Dendritic cell treated with granulocyte-macrophage colony-stimulating factor and Interleukin-4, amounts not matched to agents 40 ng/mL and 50 ng/mL, for 4 days (primary cell): ENCODE measurements at regions not wholly inside any gene's neighbourhood (a gene's known extent, or its start where the extent isn't known, plus 50 kb on each side); places are given as distances from the start of the nearest gene placed in this dataset.
"Not testable (repeated sequence)": the region's sequence is repeated elsewhere in the genome, so short reads cannot be mapped to it uniquely, and the experiment has no call there.

Experiments
- H3K27ac Mint-ChIP-seq: one replicate; pipeline ENCODE4 v1.8.0; 2022; ENCODE audit warnings: mild to moderate bottlenecking, mixed read lengths
- H3K27me3 Mint-ChIP-seq: one replicate; pipeline ENCODE4 v1.8.0; 2022; ENCODE audit warnings: mild to moderate bottlenecking, mixed read lengths
- H3K36me3 Mint-ChIP-seq: one replicate; pipeline ENCODE4 v1.8.0; 2022; ENCODE audit warnings: low read depth, mixed read lengths
- H3K4me1 Mint-ChIP-seq: one replicate; pipeline ENCODE4 v1.8.0; 2022; ENCODE audit warnings: low read depth, mixed read lengths
- H3K4me3 Mint-ChIP-seq: one replicate; pipeline ENCODE4 v1.8.0; 2022; ENCODE audit warnings: mild to moderate bottlenecking, moderate library complexity, mixed read lengths
- H3K9me3 Mint-ChIP-seq: one replicate; pipeline ENCODE4 v1.8.0; 2022; ENCODE audit warnings: mixed read lengths
- intact Hi-C: fragments of 100-400 bp; cut with micrococcal nuclease; formaldehyde crosslinking; loops from one replicate; pipeline ENCODE4 v1.15.0; 2022

- H3K36me3 Mint-ChIP-seq, result no peaks in the 10 kb centered on the region
- intact Hi-C loops, result no loop called here
- H3K4me1 Mint-ChIP-seq, result no peaks in the 10 kb centered on the region
- no peak overlapping the region for H3K27ac Mint-ChIP-seq
- no peaks in the 10 kb centered on the region for H3K27me3 Mint-ChIP-seq
- no peak overlapping the region for H3K4me3 Mint-ChIP-seq
- H3K9me3 Mint-ChIP-seq, result peaks cover 96% of the 10 kb centered on the region
Observed at GRCh38 chr19:56978023-56978565, 137.6 kb upstream of the PEG3 start.

- peaks cover 94% of the 10 kb centered on the region for H3K9me3 Mint-ChIP-seq
- H3K4me3 Mint-ChIP-seq, H3K27ac Mint-ChIP-seq, H3K4me1 Mint-ChIP-seq, H3K27me3 Mint-ChIP-seq, H3K36me3 Mint-ChIP-seq, intact Hi-C loops: not testable (repeated sequence)
Observed at GRCh38 chr19:56980326-56980725, 139.5 kb upstream of the USP29 start.

- Mint-ChIP-seq H3K36me3 (no peaks in the 10 kb centered on the region), H3K27me3 (no peaks in the 10 kb centered on the region), H3K9me3 (peaks cover 95% of the 10 kb centered on the region), H3K4me1 (no peaks in the 10 kb centered on the region), H3K27ac (no peak overlapping the region), H3K4me3 (no peak overlapping the region)
- intact Hi-C loops, result no loop called here
Observed at GRCh38 chr19:56980906-56981305, 138.9 kb upstream of the USP29 start.

GRCh38 chr19:56981440-56981839 is 138.3 kb upstream of the USP29 start:
- H3K4me3 Mint-ChIP-seq, H3K36me3 Mint-ChIP-seq, H3K27me3 Mint-ChIP-seq, H3K4me1 Mint-ChIP-seq, H3K27ac Mint-ChIP-seq, intact Hi-C loops: not testable (repeated sequence)
- peaks cover 95% of the 10 kb centered on the region for H3K9me3 Mint-ChIP-seq

GRCh38 chr19:56983171-56983570 is 136.6 kb upstream of the USP29 start:
- Mint-ChIP-seq H3K27ac (no peak overlapping the region), H3K4me1 (no peaks in the 10 kb centered on the region), H3K9me3 (peaks cover 95% of the 10 kb centered on the region), H3K4me3 (no peak overlapping the region), H3K36me3 (no peaks in the 10 kb centered on the region), H3K27me3 (no peaks in the 10 kb centered on the region)
- intact Hi-C loops, result no loop called here

- Mint-ChIP-seq H3K9me3 (peaks cover 95% of the 10 kb centered on the region), H3K27me3 (no peaks in the 10 kb centered on the region), H3K27ac (no peak overlapping the region), H3K4me1 (no peaks in the 10 kb centered on the region), H3K4me3 (no peak overlapping the region), H3K36me3 (no peaks in the 10 kb centered on the region)
- intact Hi-C loops, result no loop called here
Observed at GRCh38 chr19:56983804-56984203, 136.0 kb upstream of the USP29 start.

- Mint-ChIP-seq H3K9me3 (peaks cover 88% of the 10 kb centered on the region), H3K36me3 (no peaks in the 10 kb centered on the region), H3K27ac (no peak overlapping the region), H3K27me3 (no peaks in the 10 kb centered on the region), H3K4me3 (no peak overlapping the region), H3K4me1 (no peaks in the 10 kb centered on the region)
- intact Hi-C loops, result no loop called here
Observed at GRCh38 chr19:56986386-56986785, 133.4 kb upstream of the USP29 start.

- Mint-ChIP-seq H3K36me3 (no peaks in the 10 kb centered on the region), H3K4me1 (no peaks in the 10 kb centered on the region), H3K27me3 (no peaks in the 10 kb centered on the region), H3K27ac (no peak overlapping the region), H3K9me3 (peaks cover 88% of the 10 kb centered on the region), H3K4me3 (no peak overlapping the region)
- intact Hi-C loops, result no loop called here
Observed at GRCh38 chr19:56987184-56987583, 132.6 kb upstream of the USP29 start.

GRCh38 chr19:56988299-56988698 is 131.5 kb upstream of the USP29 start:
- Mint-ChIP-seq H3K36me3 (no peaks in the 10 kb centered on the region), H3K9me3 (peaks cover 88% of the 10 kb centered on the region), H3K4me3 (no peak overlapping the region), H3K27me3 (no peaks in the 10 kb centered on the region), H3K27ac (no peak overlapping the region), H3K4me1 (no peaks in the 10 kb centered on the region)
- intact Hi-C loops, result no loop called here

GRCh38 chr19:56991912-56992311 is 127.9 kb upstream of the USP29 start:
- intact Hi-C loops, result no loop called here
- no peaks in the 10 kb centered on the region for H3K27me3 Mint-ChIP-seq
- no peak overlapping the region for H3K4me3 Mint-ChIP-seq
- H3K36me3 Mint-ChIP-seq, result no peaks in the 10 kb centered on the region
- H3K9me3 Mint-ChIP-seq, result peaks cover 88% of the 10 kb centered on the region
- no peak overlapping the region for H3K27ac Mint-ChIP-seq
- H3K4me1 Mint-ChIP-seq, result no peaks in the 10 kb centered on the region

GRCh38 chr19:56993851-56994250 is 125.9 kb upstream of the USP29 start:
- H3K9me3 Mint-ChIP-seq, result peaks cover 86% of the 10 kb centered on the region
- H3K27me3 Mint-ChIP-seq, result no peaks in the 10 kb centered on the region
- no peaks in the 10 kb centered on the region for H3K4me1 Mint-ChIP-seq
- H3K27ac Mint-ChIP-seq, result no peak overlapping the region
- H3K4me3 Mint-ChIP-seq, result no peak overlapping the region
- H3K36me3 Mint-ChIP-seq, result no peaks in the 10 kb centered on the region
- intact Hi-C loops, result no loop called here

- Mint-ChIP-seq H3K27me3 (no peaks in the 10 kb centered on the region), H3K9me3 (peaks cover 83% of the 10 kb centered on the region), H3K36me3 (no peaks in the 10 kb centered on the region), H3K27ac (no peak overlapping the region), H3K4me3 (no peak overlapping the region), H3K4me1 (no peaks in the 10 kb centered on the region)
- intact Hi-C loops, result no loop called here
Observed at GRCh38 chr19:56994251-56995017, 125.4 kb upstream of the USP29 start.

GRCh38 chr19:56995303-56995702 is 124.5 kb upstream of the USP29 start:
- Mint-ChIP-seq H3K9me3 (peaks cover 76% of the 10 kb centered on the region), H3K4me3 (no peak overlapping the region), H3K4me1 (no peaks in the 10 kb centered on the region), H3K27me3 (no peaks in the 10 kb centered on the region), H3K27ac (no peak overlapping the region), H3K36me3 (no peaks in the 10 kb centered on the region)
- intact Hi-C loops, result no loop called here

- Mint-ChIP-seq H3K27ac (no peak overlapping the region), H3K4me1 (no peaks in the 10 kb centered on the region), H3K36me3 (no peaks in the 10 kb centered on the region), H3K27me3 (no peaks in the 10 kb centered on the region), H3K4me3 (no peak overlapping the region), H3K9me3 (peaks cover 64% of the 10 kb centered on the region)
- intact Hi-C loops, result no loop called here
Observed at GRCh38 chr19:57002195-57002601, 117.6 kb upstream of the USP29 start.

- Mint-ChIP-seq H3K27me3 (no peaks in the 10 kb centered on the region), H3K4me3 (no peak overlapping the region), H3K27ac (no peak overlapping the region), H3K36me3 (no peaks in the 10 kb centered on the region), H3K4me1 (no peaks in the 10 kb centered on the region), H3K9me3 (peaks cover 65% of the 10 kb centered on the region)
- intact Hi-C loops, result no loop called here
Observed at GRCh38 chr19:57002710-57003109, 117.1 kb upstream of the USP29 start.
